Dermis microvascular lymphatic vessel endothelial cell (primary cell): ENCODE measurements at regions not wholly inside any gene's neighbourhood (a gene's known extent, or its start where the extent isn't known, plus 50 kb on each side); places are given as distances from the start of the nearest gene placed in this dataset.
"Not testable (repeated sequence)": the region's sequence is repeated elsewhere in the genome, so short reads cannot be mapped to it uniquely, and the experiment has no call there.

ENCODE experiments used
- DNase-seq, 2 donors: peaks; one replicate each; pipeline versions ENCODE4 v3.0.0 to v3.0.0-alpha.2; 2010; ENCODE audit warnings: low read depth in 2 of 2

GRCh38 chr11:67940440-67940839 lies 63.5 kb downstream of the UNC93B1 start:
- DNase-seq: not testable (repeated sequence)

- DNase-seq: not testable (repeated sequence)
These were observed 64.9 kb downstream of the UNC93B1 start for GRCh38 chr11:67938964-67939363.

GRCh38 chr11:67938371-67938770 lies 65.5 kb downstream of the UNC93B1 start:
- not testable (repeated sequence) for DNase-seq

- DNase-seq: not testable (repeated sequence)
These were observed 80.3 kb downstream of the UNC93B1 start for GRCh38 chr11:67923565-67923964.

GRCh38 chr11:67920546-67920945 lies 83.4 kb downstream of the UNC93B1 start:
- not testable (repeated sequence) for DNase-seq

GRCh38 chr11:67912184-67912583 lies 91.7 kb downstream of the UNC93B1 start:
- DNase-seq: not testable (repeated sequence)

- not testable (repeated sequence) for DNase-seq
These were observed 92.7 kb downstream of the UNC93B1 start for GRCh38 chr11:67911211-67911610.

GRCh38 chr11:67910803-67911202 lies 93.1 kb downstream of the UNC93B1 start:
- not testable (repeated sequence) for DNase-seq

- not testable (repeated sequence) for DNase-seq
These were observed 96.9 kb downstream of the UNC93B1 start for GRCh38 chr11:67906969-67907368.

- DNase-seq: not testable (repeated sequence)
These were observed 104.4 kb downstream of the UNC93B1 start for GRCh38 chr11:67899462-67899861.

GRCh38 chr11:67893487-67893886 lies 110.4 kb downstream of the UNC93B1 start:
- not testable (repeated sequence) for DNase-seq

- not testable (repeated sequence) for DNase-seq
These were observed 114.3 kb downstream of the UNC93B1 start for GRCh38 chr11:67889646-67890045.

- not testable (repeated sequence) for DNase-seq
These were observed 115.8 kb downstream of the UNC93B1 start for GRCh38 chr11:67888056-67888455.

- not testable (repeated sequence) for DNase-seq
These were observed 117.2 kb downstream of the UNC93B1 start for GRCh38 chr11:67886672-67887071.

- not testable (repeated sequence) for DNase-seq
These were observed 117.7 kb downstream of the UNC93B1 start for GRCh38 chr11:67886207-67886606.

- not testable (repeated sequence) for DNase-seq
These were observed 118.3 kb downstream of the UNC93B1 start for GRCh38 chr11:67885574-67885973.

- not testable (repeated sequence) for DNase-seq
These were observed 118.9 kb downstream of the UNC93B1 start for GRCh38 chr11:67884761-67885558.

- DNase-seq: not testable (repeated sequence)
These were observed 119.7 kb downstream of the UNC93B1 start for GRCh38 chr11:67884073-67884757.

- not testable (repeated sequence) for DNase-seq
These were observed 121.6 kb downstream of the UNC93B1 start for GRCh38 chr11:67882304-67882703.

GRCh38 chr11:67881836-67882235 lies 122.1 kb downstream of the UNC93B1 start:
- not testable (repeated sequence) for DNase-seq

- not testable (repeated sequence) for DNase-seq
These were observed 123.2 kb downstream of the UNC93B1 start for GRCh38 chr11:67880594-67881196.

GRCh38 chr11:67878666-67879065 lies 125.2 kb downstream of the UNC93B1 start:
- DNase-seq: not testable (repeated sequence)
